BE2C (cell line): ENCODE measurements at regions not wholly inside any gene's neighbourhood (a gene's known extent, or its start where the extent isn't known, plus 50 kb on each side); places are given as distances from the start of the nearest gene placed in this dataset.

Source experiments
- DNase-seq: peaks from one replicate; pipeline ENCODE4 v3.0.0-alpha.2; 2020
- H3K27me3 ChIP-seq: fragments of 250-450 bp; sonication (Bioruptor Pico); 2 replicates; pipeline ENCODE4 v1.5.1; 2020; ENCODE audit warnings: mild to moderate bottlenecking
- H3K36me3 ChIP-seq: fragments of 250-450 bp; sonication (Bioruptor Pico); 2 replicates; pipeline ENCODE4 v1.5.1; 2020; ENCODE audit warnings: mild to moderate bottlenecking
- H3K4me1 ChIP-seq: fragments of 250-450 bp; sonication (Bioruptor Pico); 2 replicates; pipeline ENCODE4 v1.5.1; 2020
- H3K4me3 ChIP-seq: 2 replicates; pipeline ENCODE4 v1.5.1; 2011; ENCODE audit warnings: low read depth, low read length
- H3K9me3 ChIP-seq: fragments of 250-450 bp; sonication (Bioruptor Pico); 2 replicates; pipeline ENCODE4 v1.5.1; 2020
- TF ChIP-seq, protein P1 (sequence below): IDR thresholded peaks from 2 replicates; pipeline ENCODE4 v1.5.1; 2012; ENCODE audit warnings: mild to moderate bottlenecking, low read depth, low read length

DNA sequence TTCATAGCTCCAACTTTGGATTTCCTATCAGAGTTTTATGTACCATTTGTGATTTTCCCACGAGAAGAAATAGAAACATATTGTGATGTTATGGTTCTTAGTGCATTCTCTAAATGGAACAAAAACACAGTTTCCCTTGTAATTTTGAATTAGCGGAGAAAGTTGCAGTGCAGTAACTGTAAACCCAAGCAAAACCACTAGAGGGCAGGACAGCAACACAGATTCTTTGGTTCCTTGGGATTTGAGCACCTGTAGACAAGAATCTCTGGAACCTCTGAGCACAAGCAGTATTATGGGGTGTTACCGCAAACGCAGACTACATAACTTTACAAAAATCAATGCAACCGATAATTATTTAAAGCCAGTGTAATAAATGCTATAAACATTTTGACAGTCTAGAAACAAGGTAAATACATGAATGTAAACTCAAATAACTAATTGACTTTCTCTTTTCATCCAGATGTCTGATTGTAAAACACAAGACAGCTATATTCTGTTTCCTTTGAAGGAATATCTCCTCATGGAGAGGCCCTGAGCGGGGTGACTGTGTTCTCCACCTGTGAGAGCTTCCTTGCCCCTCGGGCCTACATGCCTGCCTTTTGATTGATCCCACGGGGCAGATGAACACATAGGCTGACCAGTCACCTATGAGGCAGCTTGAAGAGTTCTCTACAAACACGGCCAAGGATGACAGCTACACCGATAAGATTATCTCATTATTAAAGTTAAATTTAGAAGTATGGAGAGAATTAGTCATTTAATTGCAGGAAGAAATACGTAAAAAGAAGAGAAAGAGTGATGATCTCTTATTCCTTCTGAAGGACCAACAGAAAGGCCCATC lies 67.5 kb upstream of the COL21A1 start:
- peak; percentile 37 for DNase-seq
- TF ChIP-seq, protein P1, sequence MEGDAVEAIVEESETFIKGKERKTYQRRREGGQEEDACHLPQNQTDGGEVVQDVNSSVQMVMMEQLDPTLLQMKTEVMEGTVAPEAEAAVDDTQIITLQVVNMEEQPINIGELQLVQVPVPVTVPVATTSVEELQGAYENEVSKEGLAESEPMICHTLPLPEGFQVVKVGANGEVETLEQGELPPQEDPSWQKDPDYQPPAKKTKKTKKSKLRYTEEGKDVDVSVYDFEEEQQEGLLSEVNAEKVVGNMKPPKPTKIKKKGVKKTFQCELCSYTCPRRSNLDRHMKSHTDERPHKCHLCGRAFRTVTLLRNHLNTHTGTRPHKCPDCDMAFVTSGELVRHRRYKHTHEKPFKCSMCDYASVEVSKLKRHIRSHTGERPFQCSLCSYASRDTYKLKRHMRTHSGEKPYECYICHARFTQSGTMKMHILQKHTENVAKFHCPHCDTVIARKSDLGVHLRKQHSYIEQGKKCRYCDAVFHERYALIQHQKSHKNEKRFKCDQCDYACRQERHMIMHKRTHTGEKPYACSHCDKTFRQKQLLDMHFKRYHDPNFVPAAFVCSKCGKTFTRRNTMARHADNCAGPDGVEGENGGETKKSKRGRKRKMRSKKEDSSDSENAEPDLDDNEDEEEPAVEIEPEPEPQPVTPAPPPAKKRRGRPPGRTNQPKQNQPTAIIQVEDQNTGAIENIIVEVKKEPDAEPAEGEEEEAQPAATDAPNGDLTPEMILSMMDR, result peak; percentile 95
- H3K4me3 ChIP-seq, result no peak overlapping the region
- H3K4me1 ChIP-seq, result no peaks in the 10 kb centered on the region
- H3K27me3 ChIP-seq, result no peaks in the 10 kb centered on the region
- no peaks in the 10 kb centered on the region for H3K9me3 ChIP-seq
- H3K36me3 ChIP-seq, result no peaks in the 10 kb centered on the region

DNA sequence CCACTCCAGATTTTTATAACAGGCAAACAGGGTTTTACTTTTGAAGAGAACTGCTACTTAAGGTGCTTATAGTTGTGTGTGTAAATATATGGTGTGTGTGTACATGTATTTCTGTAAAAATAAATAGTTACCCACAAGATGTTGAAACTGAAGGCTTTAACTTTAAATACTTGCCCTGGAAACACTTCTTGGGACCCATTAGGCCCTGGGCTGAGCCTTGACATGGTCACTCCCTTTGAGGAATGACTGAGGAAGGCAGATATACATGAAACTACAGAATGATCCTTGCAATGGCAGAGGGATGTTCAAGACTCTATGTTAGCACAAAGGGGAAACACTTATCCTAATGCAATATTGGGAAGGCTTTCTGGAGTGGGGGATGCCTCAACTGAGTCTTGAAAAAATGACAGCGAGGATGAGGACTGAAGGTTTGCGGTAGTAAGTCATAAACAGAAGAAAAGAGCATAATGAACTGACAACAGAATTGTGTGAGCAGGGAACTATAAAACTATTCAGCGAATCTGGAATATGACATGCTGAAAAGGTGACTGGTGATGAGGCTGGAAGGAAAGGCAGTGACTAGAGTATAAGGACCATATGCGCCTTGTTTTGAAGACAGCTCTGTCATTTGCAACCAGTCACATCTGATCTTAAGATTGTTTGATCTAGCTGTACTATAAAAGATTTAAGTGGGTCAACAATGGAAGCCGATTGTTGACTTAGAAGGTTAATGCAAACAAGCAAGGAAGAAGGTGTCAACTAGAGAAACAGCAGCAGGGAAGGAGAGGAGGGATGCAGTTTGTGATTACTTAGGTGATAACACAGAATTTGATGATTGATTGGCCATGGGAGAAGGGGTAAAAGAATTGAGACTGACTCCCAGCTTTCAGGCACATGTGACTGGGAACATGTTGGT lies 64.4 kb upstream of the COL21A1 start:
- no peaks in the 10 kb centered on the region for H3K9me3 ChIP-seq
- H3K4me3 ChIP-seq, result no peak overlapping the region
- no peaks in the 10 kb centered on the region for H3K27me3 ChIP-seq
- H3K36me3 ChIP-seq, result no peaks in the 10 kb centered on the region
- TF ChIP-seq, protein P1, result no peak
- no peak for DNase-seq
- H3K4me1 ChIP-seq, result no peaks in the 10 kb centered on the region

DNA sequence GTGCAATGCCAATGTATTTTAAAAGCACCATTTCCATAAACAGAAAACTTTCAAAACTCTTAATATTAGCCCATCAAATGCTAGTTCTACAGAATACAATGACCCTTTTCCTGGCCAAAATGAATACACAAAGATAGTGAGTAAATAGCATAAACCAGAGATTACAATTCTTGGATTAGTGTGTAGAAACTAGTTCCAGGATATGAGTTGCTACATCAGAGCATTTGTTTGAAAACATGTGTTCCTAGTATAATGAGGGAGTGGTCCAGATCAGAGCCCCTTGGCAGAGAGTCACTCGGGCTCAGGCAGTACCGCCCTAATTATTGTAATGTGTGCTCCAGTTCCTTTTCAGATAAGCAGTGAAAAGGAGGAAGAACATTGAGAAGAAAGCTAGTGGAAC lies 63.7 kb upstream of the COL21A1 start:
- Histone ChIP-seq H3K9me3 (no peaks in the 10 kb centered on the region), H3K27me3 (no peaks in the 10 kb centered on the region), H3K4me3 (no peak overlapping the region), H3K36me3 (no peaks in the 10 kb centered on the region), H3K4me1 (no peaks in the 10 kb centered on the region)
- no peak for DNase-seq
- TF ChIP-seq, protein P1, result no peak

DNA sequence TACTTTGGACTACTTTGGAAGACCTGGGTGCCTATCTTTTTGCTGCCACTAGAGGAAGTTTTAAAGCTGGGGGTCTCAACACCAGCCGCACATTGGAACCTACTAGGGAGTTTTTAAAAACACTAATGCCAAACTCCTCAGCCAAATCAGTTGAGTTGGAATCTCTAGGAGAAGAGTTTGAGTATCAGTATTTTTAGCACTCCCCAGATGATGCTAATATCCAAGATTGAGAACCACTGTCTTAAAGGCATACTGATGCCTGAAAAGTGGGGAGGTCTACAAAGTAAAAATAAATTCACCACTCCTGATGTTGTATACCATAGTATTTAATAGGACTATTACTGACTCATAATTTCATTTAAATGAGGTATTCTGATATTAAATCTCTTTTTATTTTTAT lies 62.9 kb upstream of the COL21A1 start:
- DNase-seq, result no peak

DNA sequence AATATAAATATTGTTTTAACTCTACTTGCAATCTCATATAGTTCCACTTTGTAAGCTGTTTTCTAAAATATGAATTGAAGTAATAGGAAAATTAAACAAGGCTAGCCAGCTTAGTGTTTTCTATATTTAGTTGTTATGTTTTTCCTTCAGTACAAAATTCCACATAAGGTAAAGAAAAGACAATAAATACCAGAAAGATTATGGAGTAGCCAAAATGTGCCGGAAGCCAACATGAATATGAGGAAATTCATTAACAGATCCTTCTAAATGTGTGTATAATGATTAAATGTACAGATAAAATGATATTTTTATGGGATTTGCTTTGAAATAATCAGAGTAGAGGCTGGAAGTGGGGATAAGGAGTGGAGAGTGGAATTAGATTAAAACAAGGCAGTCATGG lies 52.5 kb upstream of the COL21A1 start:
- Histone ChIP-seq H3K4me3 (no peak overlapping the region), H3K27me3 (no peaks in the 10 kb centered on the region), H3K9me3 (no peaks in the 10 kb centered on the region), H3K4me1 (no peaks in the 10 kb centered on the region), H3K36me3 (no peaks in the 10 kb centered on the region)
- TF ChIP-seq, protein P1, result no peak
- DNase-seq, result no peak

More for the DNA sequence above, 62.9 kb upstream of the COL21A1 start:
- H3K36me3 ChIP-seq, result no peaks in the 10 kb centered on the region
- H3K27me3 ChIP-seq, result no peaks in the 10 kb centered on the region
- TF ChIP-seq, protein P1, result no peak
- no peaks in the 10 kb centered on the region for H3K9me3 ChIP-seq
- no peak overlapping the region for H3K4me3 ChIP-seq
- H3K4me1 ChIP-seq, result no peaks in the 10 kb centered on the region
